ENCODE measurements at regions not wholly inside any gene's neighbourhood (a gene's known extent, or its start where the extent isn't known, plus 50 kb on each side); places are given as distances from the start of the nearest gene placed in this dataset.

- H3F3A ChIP-seq (ENCODE audit: low read depth), result no peaks in the 10 kb centered on the region
- no peak overlapping the region for H2AFZ ChIP-seq (ENCODE audit: low read length)
- H3K4me1 ChIP-seq (ENCODE audit: insufficient read depth, low read length, poor library complexity, severe bottlenecking), result no peaks in the 10 kb centered on the region
- H3K4me2 ChIP-seq (ENCODE audit: low read depth, low read length, poor library complexity, severe bottlenecking), result no peak overlapping the region
- H3K9me2 ChIP-seq (replicated peaks; ENCODE audit: low read depth, low read length), result no peaks in the 10 kb centered on the region
- H4K20me1 ChIP-seq (ENCODE audit: insufficient read depth, low read length, poor library complexity, severe bottlenecking), result no peaks in the 10 kb centered on the region
- H3K9ac ChIP-seq (ENCODE audit: low read depth, low read length, poor library complexity, severe bottlenecking), result no peak overlapping the region
- H3K79me2 ChIP-seq (ENCODE audit: insufficient read depth, low read length), result no peaks in the 10 kb centered on the region
- no peaks in the 10 kb centered on the region for H3K9me3 ChIP-seq (ENCODE audit: insufficient read depth, low read depth, low read length)
- no peak overlapping the region for H3K4me3 ChIP-seq (ENCODE audit: low read length, poor library complexity, severe bottlenecking)
- TF ChIP-seq EZH2phosphoT487 (IDR thresholded peaks at IDR 0.05; ENCODE audit: borderline replicate concordance), result no peak
- no peak for TF ChIP-seq CTCF (conservative IDR thresholded peaks at IDR 0.05; ENCODE audit: low read length)
- H3K27me3 ChIP-seq (ENCODE audit: insufficient read depth, low read length, poor library complexity, severe bottlenecking), result no peaks in the 10 kb centered on the region
- no peaks in the 10 kb centered on the region for H3K36me3 ChIP-seq (ENCODE audit: insufficient read depth, low read length)
These were observed 244.6 kb downstream of the HAO1 start for GRCh38 chr20:7695635-7696034.

GRCh38 chr20:7696311-7696710 is 243.9 kb downstream of the HAO1 start:
- Histone ChIP-seq H3F3A (ENCODE audit: low read depth) (no peaks in the 10 kb centered on the region), H3K4me1 (ENCODE audit: insufficient read depth, low read length, poor library complexity, severe bottlenecking) (no peaks in the 10 kb centered on the region), H3K79me2 (ENCODE audit: insufficient read depth, low read length) (no peaks in the 10 kb centered on the region), H3K9ac (ENCODE audit: low read depth, low read length, poor library complexity, severe bottlenecking) (no peak overlapping the region), H3K9me2 (replicated peaks; ENCODE audit: low read depth, low read length) (no peaks in the 10 kb centered on the region), H3K4me3 (ENCODE audit: low read length, poor library complexity, severe bottlenecking) (no peak overlapping the region), H3K27me3 (ENCODE audit: insufficient read depth, low read length, poor library complexity, severe bottlenecking) (no peaks in the 10 kb centered on the region), H3K9me3 (ENCODE audit: insufficient read depth, low read depth, low read length) (no peaks in the 10 kb centered on the region), H2AFZ (ENCODE audit: low read length) (no peak overlapping the region), H3K36me3 (ENCODE audit: insufficient read depth, low read length) (no peaks in the 10 kb centered on the region), H4K20me1 (ENCODE audit: insufficient read depth, low read length, poor library complexity, severe bottlenecking) (no peaks in the 10 kb centered on the region), H3K4me2 (ENCODE audit: low read depth, low read length, poor library complexity, severe bottlenecking) (no peak overlapping the region)
- TF ChIP-seq EZH2phosphoT487 (IDR thresholded peaks at IDR 0.05; ENCODE audit: borderline replicate concordance) (no peak), CTCF (conservative IDR thresholded peaks at IDR 0.05; ENCODE audit: low read length) (no peak)

GRCh38 chr20:7702141-7702540 is 238.1 kb downstream of the HAO1 start:
- H4K20me1 ChIP-seq (ENCODE audit: insufficient read depth, low read length, poor library complexity, severe bottlenecking), result no peaks in the 10 kb centered on the region
- H3K27me3 ChIP-seq (ENCODE audit: insufficient read depth, low read length, poor library complexity, severe bottlenecking), result no peaks in the 10 kb centered on the region
- TF ChIP-seq EZH2phosphoT487 (IDR thresholded peaks at IDR 0.05; ENCODE audit: borderline replicate concordance), result no peak
- no peak for TF ChIP-seq CTCF (conservative IDR thresholded peaks at IDR 0.05; ENCODE audit: low read length)
- no peak overlapping the region for H3K4me2 ChIP-seq (ENCODE audit: low read depth, low read length, poor library complexity, severe bottlenecking)
- H3K79me2 ChIP-seq (ENCODE audit: insufficient read depth, low read length), result no peaks in the 10 kb centered on the region
- no peaks in the 10 kb centered on the region for H3K4me1 ChIP-seq (ENCODE audit: insufficient read depth, low read length, poor library complexity, severe bottlenecking)
- H3K36me3 ChIP-seq (ENCODE audit: insufficient read depth, low read length), result no peaks in the 10 kb centered on the region
- no peak overlapping the region for H3K4me3 ChIP-seq (ENCODE audit: low read length, poor library complexity, severe bottlenecking)
- no peaks in the 10 kb centered on the region for H3K9me3 ChIP-seq (ENCODE audit: insufficient read depth, low read depth, low read length)
- H3K9me2 ChIP-seq (replicated peaks; ENCODE audit: low read depth, low read length), result no peaks in the 10 kb centered on the region
- H3F3A ChIP-seq (ENCODE audit: low read depth), result no peaks in the 10 kb centered on the region
- H2AFZ ChIP-seq (ENCODE audit: low read length), result no peak overlapping the region
- H3K9ac ChIP-seq (ENCODE audit: low read depth, low read length, poor library complexity, severe bottlenecking), result no peak overlapping the region
